Mammary epithelial cell (primary cell): ENCODE measurements at regions not wholly inside any gene's neighbourhood (a gene's known extent, or its start where the extent isn't known, plus 50 kb on each side); places are given as distances from the start of the nearest gene placed in this dataset.
"Not testable (repeated sequence)": the region's sequence is repeated elsewhere in the genome, so short reads cannot be mapped to it uniquely, and the experiment has no call there.

Experiments used
- EZH2 ChIP-seq: IDR thresholded peaks from 2 replicates; pipeline ENCODE4 v1.6.1; 2012; ENCODE audit warnings: low read length, inconsistent platforms, borderline replicate concordance
- TF ChIP-seq, protein P1 (sequence below), 2 donors: IDR thresholded peaks in 1 of 2; conservative IDR thresholded peaks in 1 of 2; 2 replicates each; pipeline ENCODE4 v1.5.1; 2011 to 2012; ENCODE audit warnings: inconsistent platforms in 2 of 2, low read length in 2 of 2, mild to moderate bottlenecking in 2 of 2, control low read depth in 1 of 2, low read depth in 1 of 2; ENCODE audit not compliant: insufficient read depth in 1 of 2; ENCODE audit errors: extremely low read depth in 1 of 2

DNA sequence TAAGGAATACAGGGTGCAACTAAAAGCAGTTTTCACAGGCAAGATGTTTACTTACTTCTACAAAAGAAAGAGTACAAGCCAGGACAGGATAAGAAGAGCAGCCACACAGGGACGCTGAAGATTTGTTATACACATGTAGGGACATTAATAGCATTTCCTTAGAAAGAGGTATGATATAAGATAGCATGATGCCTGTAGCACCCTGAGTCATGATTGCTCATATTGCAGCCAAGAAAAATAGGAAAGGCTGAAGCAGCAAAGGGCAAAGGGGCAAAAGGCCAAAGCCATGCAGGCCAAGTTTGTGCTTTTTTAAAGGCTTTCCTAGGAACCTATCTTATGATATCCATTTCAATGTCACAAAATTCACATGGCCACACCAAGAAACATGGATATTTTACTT is 552.0 kb upstream of the TPTE start:
- TF ChIP-seq, protein P1, sequence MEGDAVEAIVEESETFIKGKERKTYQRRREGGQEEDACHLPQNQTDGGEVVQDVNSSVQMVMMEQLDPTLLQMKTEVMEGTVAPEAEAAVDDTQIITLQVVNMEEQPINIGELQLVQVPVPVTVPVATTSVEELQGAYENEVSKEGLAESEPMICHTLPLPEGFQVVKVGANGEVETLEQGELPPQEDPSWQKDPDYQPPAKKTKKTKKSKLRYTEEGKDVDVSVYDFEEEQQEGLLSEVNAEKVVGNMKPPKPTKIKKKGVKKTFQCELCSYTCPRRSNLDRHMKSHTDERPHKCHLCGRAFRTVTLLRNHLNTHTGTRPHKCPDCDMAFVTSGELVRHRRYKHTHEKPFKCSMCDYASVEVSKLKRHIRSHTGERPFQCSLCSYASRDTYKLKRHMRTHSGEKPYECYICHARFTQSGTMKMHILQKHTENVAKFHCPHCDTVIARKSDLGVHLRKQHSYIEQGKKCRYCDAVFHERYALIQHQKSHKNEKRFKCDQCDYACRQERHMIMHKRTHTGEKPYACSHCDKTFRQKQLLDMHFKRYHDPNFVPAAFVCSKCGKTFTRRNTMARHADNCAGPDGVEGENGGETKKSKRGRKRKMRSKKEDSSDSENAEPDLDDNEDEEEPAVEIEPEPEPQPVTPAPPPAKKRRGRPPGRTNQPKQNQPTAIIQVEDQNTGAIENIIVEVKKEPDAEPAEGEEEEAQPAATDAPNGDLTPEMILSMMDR (conservative IDR thresholded peaks at IDR 0.05 in 1 of 2, IDR thresholded peaks at IDR 0.05 in 1 of 2; ENCODE audit: extremely low read depth in 1 of 2, insufficient read depth in 1 of 2, low read depth in 1 of 2, low read length in 2 of 2) = not testable (repeated sequence)
- not testable (repeated sequence) for TF ChIP-seq EZH2
